ENCODE measurements at regions not wholly inside any gene's neighbourhood (a gene's known extent, or its start where the extent isn't known, plus 50 kb on each side); places are given as distances from the start of the nearest gene placed in this dataset.

- H3K4me3 ChIP-seq: no peak overlapping the region
- H3K27me3 ChIP-seq (ENCODE audit: low read depth): no peaks in the 10 kb centered on the region
- H3K27ac ChIP-seq: no peak overlapping the region
- intact Hi-C loops (cut with DNase I): no loop called here
- TF ChIP-seq CTCF (IDR thresholded peaks at IDR 0.05): no peak
- ATAC-seq: no peak
- H3K4me1 ChIP-seq: no peaks in the 10 kb centered on the region
- H3K36me3 ChIP-seq: no peaks in the 10 kb centered on the region
- no peaks in the 10 kb centered on the region for H3K9me3 ChIP-seq
- DNase-seq: no peak
These were observed 1247.8 kb downstream of the TYW1 start for GRCh38 chr7:68244389-68244788.

GRCh38 chr7:68245688-68246087, 1249.1 kb downstream of the TYW1 start:
- Histone ChIP-seq H3K9me3 (no peaks in the 10 kb centered on the region), H3K36me3 (no peaks in the 10 kb centered on the region), H3K27ac (no peak overlapping the region), H3K4me3 (no peak overlapping the region), H3K4me1 (no peaks in the 10 kb centered on the region), H3K27me3 (ENCODE audit: low read depth) (no peaks in the 10 kb centered on the region)
- TF ChIP-seq CTCF (IDR thresholded peaks at IDR 0.05): no peak
- intact Hi-C loops (cut with DNase I): no loop called here
- DNase-seq (no peak), ATAC-seq (no peak)

- no peaks in the 10 kb centered on the region for H3K4me1 ChIP-seq
- H3K27ac ChIP-seq: no peak overlapping the region
- H3K36me3 ChIP-seq: no peaks in the 10 kb centered on the region
- H3K4me3 ChIP-seq: no peak overlapping the region
- ATAC-seq (no peak), DNase-seq (no peak)
- H3K27me3 ChIP-seq (ENCODE audit: low read depth): no peaks in the 10 kb centered on the region
- no peak for TF ChIP-seq CTCF (IDR thresholded peaks at IDR 0.05)
- H3K9me3 ChIP-seq: no peaks in the 10 kb centered on the region
- intact Hi-C loops (cut with DNase I): no loop called here
These were observed 1249.6 kb downstream of the TYW1 start for GRCh38 chr7:68246189-68246633.

GRCh38 chr7:68247126-68247525, 1250.5 kb downstream of the TYW1 start:
- TF ChIP-seq CTCF (IDR thresholded peaks at IDR 0.05): no peak
- Histone ChIP-seq H3K4me3 (no peak overlapping the region), H3K36me3 (no peaks in the 10 kb centered on the region), H3K27ac (no peak overlapping the region), H3K4me1 (no peaks in the 10 kb centered on the region), H3K27me3 (ENCODE audit: low read depth) (no peaks in the 10 kb centered on the region), H3K9me3 (no peaks in the 10 kb centered on the region)
- ATAC-seq (no peak), DNase-seq (no peak)
- intact Hi-C loops (cut with DNase I): no loop called here

GRCh38 chr7:68247571-68247970, 1250.9 kb downstream of the TYW1 start:
- no peak for ATAC-seq
- intact Hi-C loops (cut with DNase I): no loop called here
- Histone ChIP-seq H3K9me3 (no peaks in the 10 kb centered on the region), H3K4me3 (no peak overlapping the region), H3K36me3 (no peaks in the 10 kb centered on the region), H3K27me3 (ENCODE audit: low read depth) (no peaks in the 10 kb centered on the region), H3K27ac (no peak overlapping the region), H3K4me1 (no peaks in the 10 kb centered on the region)
- DNase-seq: no peak
- TF ChIP-seq CTCF (IDR thresholded peaks at IDR 0.05): no peak

- Histone ChIP-seq H3K9me3 (no peaks in the 10 kb centered on the region), H3K4me1 (no peaks in the 10 kb centered on the region), H3K27ac (no peak overlapping the region), H3K27me3 (ENCODE audit: low read depth) (no peaks in the 10 kb centered on the region), H3K36me3 (no peaks in the 10 kb centered on the region), H3K4me3 (no peak overlapping the region)
- DNase-seq (no peak), ATAC-seq (no peak)
- TF ChIP-seq CTCF (IDR thresholded peaks at IDR 0.05): no peak
- intact Hi-C loops (cut with DNase I): no loop called here
These were observed 1252.3 kb downstream of the TYW1 start for GRCh38 chr7:68248973-68249372.

Data from lower lobe of right lung (tissue), 2 donors.